ENCODE measurements at regions not wholly inside any gene's neighbourhood (a gene's known extent, or its start where the extent isn't known, plus 50 kb on each side); places are given as distances from the start of the nearest gene placed in this dataset.
"Not testable (repeated sequence)": the region's sequence is repeated elsewhere in the genome, so short reads cannot be mapped to it uniquely, and the experiment has no call there.

GRCh38 chr16:75820672-75821071 is 94.4 kb upstream of the CPHXL start:
- no peaks in the 10 kb centered on the region for H3K9me3 ChIP-seq
- TF ChIP-seq POLR2A (IDR thresholded peaks at IDR 0.05), result no peak
- TF ChIP-seq CTCF (IDR thresholded peaks at IDR 0.05), result no peak
- TF ChIP-seq EP300 (IDR thresholded peaks at IDR 0.05), result no peak
- H3K36me3 ChIP-seq, result no peaks in the 10 kb centered on the region
- no peak for DNase-seq (ENCODE audit: low spot score in 2 of 2)
- H3K4me1 ChIP-seq, result no peaks in the 10 kb centered on the region
- no peak overlapping the region for H3K27ac ChIP-seq
- no peaks in the 10 kb centered on the region for H3K27me3 ChIP-seq
- WGBS, 2 donors, result 95 to 96% methylated on average over 6 of the region's 6 CpGs
- no peak overlapping the region for H3K4me3 ChIP-seq

- no peaks in the 10 kb centered on the region for H3K9me3 ChIP-seq
- H3K36me3 ChIP-seq, result no peaks in the 10 kb centered on the region
- no peak overlapping the region for H3K27ac ChIP-seq
- no peaks in the 10 kb centered on the region for H3K27me3 ChIP-seq
- WGBS, 2 donors, result 67 to 68% methylated on average over 3 of the region's 3 CpGs
- no peaks in the 10 kb centered on the region for H3K4me1 ChIP-seq
- TF ChIP-seq POLR2A (IDR thresholded peaks at IDR 0.05) (no peak), EP300 (IDR thresholded peaks at IDR 0.05) (no peak), CTCF (IDR thresholded peaks at IDR 0.05) (no peak)
- DNase-seq (ENCODE audit: low spot score in 2 of 2), result no peak
- no peak overlapping the region for H3K4me3 ChIP-seq
Measured at GRCh38 chr16:75821117-75821516, 94.8 kb upstream of the CPHXL start.

- WGBS, 2 donors, result 75 to 87% methylated on average over 6 of the region's 6 CpGs
- peaks cover 0 to 31% (median 3%) of the 10 kb centered on the region in 4 donors for H3K9me3 ChIP-seq
- not testable (repeated sequence) for H3K4me1 ChIP-seq; H3K27me3 ChIP-seq; H3K36me3 ChIP-seq; DNase-seq (ENCODE audit: low spot score in 2 of 2); H3K4me3 ChIP-seq; H3K27ac ChIP-seq
Measured at GRCh38 chr16:75825750-75826149, 99.5 kb upstream of the CPHXL start.

GRCh38 chr16:75827372-75828038 is 101.2 kb upstream of the CPHXL start:
- 90 to 98% methylated on average over 12 to 17 of the region's 30 CpGs for WGBS, 2 donors
- H3K27ac ChIP-seq; H3K27me3 ChIP-seq; H3K36me3 ChIP-seq; H3K4me3 ChIP-seq; DNase-seq (ENCODE audit: low spot score in 2 of 2); H3K4me1 ChIP-seq: not testable (repeated sequence)
- H3K9me3 ChIP-seq, result peaks cover 0 to 36% (median 5%) of the 10 kb centered on the region in 4 donors

- H3K27ac ChIP-seq; H3K4me3 ChIP-seq; H3K36me3 ChIP-seq; H3K4me1 ChIP-seq; H3K27me3 ChIP-seq; DNase-seq (ENCODE audit: low spot score in 2 of 2): not testable (repeated sequence)
- WGBS, 2 donors, result 88 to 97% methylated on average over 2 of the region's 2 CpGs
- H3K9me3 ChIP-seq, result peaks cover 0 to 41% (median 6%) of the 10 kb centered on the region in 4 donors
Measured at GRCh38 chr16:75833385-75833784, 107.1 kb upstream of the CPHXL start.

GRCh38 chr16:75836347-75837010 is 110.2 kb upstream of the CPHXL start:
- H3K36me3 ChIP-seq, result peaks cover 0 to 5% (median 0%) of the 10 kb centered on the region in 3 donors
- no peak overlapping the region for H3K27ac ChIP-seq
- TF ChIP-seq EP300 (IDR thresholded peaks at IDR 0.05) (no peak), CTCF (IDR thresholded peaks at IDR 0.05) (no peak), POLR2A (IDR thresholded peaks at IDR 0.05) (no peak)
- no peaks in the 10 kb centered on the region for H3K27me3 ChIP-seq
- H3K9me3 ChIP-seq, result peaks cover 0 to 16% (median 2%) of the 10 kb centered on the region in 4 donors
- DNase-seq (ENCODE audit: low spot score in 2 of 2), result no peak
- H3K4me3 ChIP-seq, result no peak overlapping the region
- 42 to 49% methylated on average over 2 of the region's 2 CpGs for WGBS, 2 donors
- no peaks in the 10 kb centered on the region for H3K4me1 ChIP-seq
